ENCODE measurements at regions not wholly inside any gene's neighbourhood (a gene's known extent, or its start where the extent isn't known, plus 50 kb on each side); places are given as distances from the start of the nearest gene placed in this dataset.

GRCh38 chr9:31034311-31034710, 1350.1 kb upstream of the ACO1 start:
- H3K4me3 ChIP-seq (ENCODE audit: low read depth in 2 of 2, low read length in 2 of 2): no peak overlapping the region
- no peaks in the 10 kb centered on the region for H3K36me3 ChIP-seq (ENCODE audit: control insufficient read depth, insufficient read depth, low read length)
- ChIA-PET POLR2A (no interaction called here), CTCF (no interaction called here)
- no peak for ATAC-seq
- H3K9me3 ChIP-seq (ENCODE audit: control insufficient read depth, insufficient read depth, low read depth, low read length): peaks cover 5% of the 10 kb centered on the region; the same call in 1 of the 2 replicates
- H3K27me3 ChIP-seq (ENCODE audit: control insufficient read depth, insufficient read depth, low read length): no peaks in the 10 kb centered on the region
- BruUV-seq (replicated peaks): no TSS peak
- TF ChIP-seq SIN3A (IDR thresholded peaks at IDR 0.05; ENCODE audit: borderline replicate concordance, insufficient read depth, low read depth, low read length) (no peak), TCF7L2 (IDR thresholded peaks at IDR 0.05; ENCODE audit: low read depth, low read length) (no peak)
- TF ChIP-seq, protein P1, sequence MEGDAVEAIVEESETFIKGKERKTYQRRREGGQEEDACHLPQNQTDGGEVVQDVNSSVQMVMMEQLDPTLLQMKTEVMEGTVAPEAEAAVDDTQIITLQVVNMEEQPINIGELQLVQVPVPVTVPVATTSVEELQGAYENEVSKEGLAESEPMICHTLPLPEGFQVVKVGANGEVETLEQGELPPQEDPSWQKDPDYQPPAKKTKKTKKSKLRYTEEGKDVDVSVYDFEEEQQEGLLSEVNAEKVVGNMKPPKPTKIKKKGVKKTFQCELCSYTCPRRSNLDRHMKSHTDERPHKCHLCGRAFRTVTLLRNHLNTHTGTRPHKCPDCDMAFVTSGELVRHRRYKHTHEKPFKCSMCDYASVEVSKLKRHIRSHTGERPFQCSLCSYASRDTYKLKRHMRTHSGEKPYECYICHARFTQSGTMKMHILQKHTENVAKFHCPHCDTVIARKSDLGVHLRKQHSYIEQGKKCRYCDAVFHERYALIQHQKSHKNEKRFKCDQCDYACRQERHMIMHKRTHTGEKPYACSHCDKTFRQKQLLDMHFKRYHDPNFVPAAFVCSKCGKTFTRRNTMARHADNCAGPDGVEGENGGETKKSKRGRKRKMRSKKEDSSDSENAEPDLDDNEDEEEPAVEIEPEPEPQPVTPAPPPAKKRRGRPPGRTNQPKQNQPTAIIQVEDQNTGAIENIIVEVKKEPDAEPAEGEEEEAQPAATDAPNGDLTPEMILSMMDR (IDR thresholded peaks at IDR 0.05): no peak
- TF ChIP-seq, protein P2, sequence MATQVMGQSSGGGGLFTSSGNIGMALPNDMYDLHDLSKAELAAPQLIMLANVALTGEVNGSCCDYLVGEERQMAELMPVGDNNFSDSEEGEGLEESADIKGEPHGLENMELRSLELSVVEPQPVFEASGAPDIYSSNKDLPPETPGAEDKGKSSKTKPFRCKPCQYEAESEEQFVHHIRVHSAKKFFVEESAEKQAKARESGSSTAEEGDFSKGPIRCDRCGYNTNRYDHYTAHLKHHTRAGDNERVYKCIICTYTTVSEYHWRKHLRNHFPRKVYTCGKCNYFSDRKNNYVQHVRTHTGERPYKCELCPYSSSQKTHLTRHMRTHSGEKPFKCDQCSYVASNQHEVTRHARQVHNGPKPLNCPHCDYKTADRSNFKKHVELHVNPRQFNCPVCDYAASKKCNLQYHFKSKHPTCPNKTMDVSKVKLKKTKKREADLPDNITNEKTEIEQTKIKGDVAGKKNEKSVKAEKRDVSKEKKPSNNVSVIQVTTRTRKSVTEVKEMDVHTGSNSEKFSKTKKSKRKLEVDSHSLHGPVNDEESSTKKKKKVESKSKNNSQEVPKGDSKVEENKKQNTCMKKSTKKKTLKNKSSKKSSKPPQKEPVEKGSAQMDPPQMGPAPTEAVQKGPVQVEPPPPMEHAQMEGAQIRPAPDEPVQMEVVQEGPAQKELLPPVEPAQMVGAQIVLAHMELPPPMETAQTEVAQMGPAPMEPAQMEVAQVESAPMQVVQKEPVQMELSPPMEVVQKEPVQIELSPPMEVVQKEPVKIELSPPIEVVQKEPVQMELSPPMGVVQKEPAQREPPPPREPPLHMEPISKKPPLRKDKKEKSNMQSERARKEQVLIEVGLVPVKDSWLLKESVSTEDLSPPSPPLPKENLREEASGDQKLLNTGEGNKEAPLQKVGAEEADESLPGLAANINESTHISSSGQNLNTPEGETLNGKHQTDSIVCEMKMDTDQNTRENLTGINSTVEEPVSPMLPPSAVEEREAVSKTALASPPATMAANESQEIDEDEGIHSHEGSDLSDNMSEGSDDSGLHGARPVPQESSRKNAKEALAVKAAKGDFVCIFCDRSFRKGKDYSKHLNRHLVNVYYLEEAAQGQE (IDR thresholded peaks at IDR 0.05; ENCODE audit: insufficient read depth in 1 of 2, low read depth in 2 of 2, low read length in 1 of 2): no peak
- DNase-seq (ENCODE audit: low read depth, low spot score): no peak
- intact Hi-C loops (cut with micrococcal nuclease; ENCODE audit: unreplicated experiment): no loop called here
- H3K4me1 ChIP-seq (ENCODE audit: control insufficient read depth, insufficient read depth, low read length): 0 out of 2 replicates have a peak, but pooled peaks cover 2% of the 10 kb centered on the region
- in situ Hi-C loops (cut with HindIII; ENCODE audit: low pct_unique_long_range_greater_than_20kb, low sequenced_read_pairs): no loop called here
- no peak overlapping the region for H3K27ac ChIP-seq (ENCODE audit: low read length)

DNA sequence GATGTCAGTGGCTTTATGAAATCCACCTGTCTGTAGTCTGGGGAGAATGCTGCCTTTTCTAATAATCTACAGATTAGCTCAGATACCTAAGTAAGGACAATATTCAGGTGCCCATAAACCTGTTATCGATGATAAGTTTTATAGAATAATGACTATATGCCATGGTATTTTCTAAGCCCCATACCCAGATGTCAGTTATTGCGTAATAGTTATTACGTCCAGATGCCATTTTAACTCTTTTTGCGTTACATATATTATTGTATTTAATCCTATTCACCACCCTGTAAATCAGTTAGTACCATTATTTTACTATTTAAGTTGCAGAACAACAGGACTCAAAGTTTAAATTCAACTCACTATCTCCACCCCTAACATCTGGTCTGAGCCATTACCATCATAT, 1343.9 kb upstream of the ACO1 start:
- ATAC-seq: no peak
- CTCF ChIA-PET: no interaction called here
- Histone ChIP-seq H3K4me3 (ENCODE audit: low read depth in 2 of 2, low read length in 2 of 2) (no peak overlapping the region), H3K4me1 (ENCODE audit: control insufficient read depth, insufficient read depth, low read length) (no peaks in the 10 kb centered on the region), H3K27me3 (ENCODE audit: control insufficient read depth, insufficient read depth, low read length) (no peaks in the 10 kb centered on the region), H3K27ac (ENCODE audit: low read length) (no peak overlapping the region), H3K9me3 (ENCODE audit: control insufficient read depth, insufficient read depth, low read depth, low read length) (peaks cover 2% of the 10 kb centered on the region; the same call in 1 of the 2 replicates), H3K36me3 (ENCODE audit: control insufficient read depth, insufficient read depth, low read length) (no peaks in the 10 kb centered on the region)
- TF ChIP-seq, protein P2 (IDR thresholded peaks at IDR 0.05; ENCODE audit: insufficient read depth in 1 of 2, low read depth in 2 of 2, low read length in 1 of 2): no peak
- TF ChIP-seq SIN3A (IDR thresholded peaks at IDR 0.05; ENCODE audit: borderline replicate concordance, insufficient read depth, low read depth, low read length): no peak
- TF ChIP-seq, protein P1 (IDR thresholded peaks at IDR 0.05): no peak
- no peak for TF ChIP-seq TCF7L2 (IDR thresholded peaks at IDR 0.05; ENCODE audit: low read depth, low read length)
- no peak for TF ChIP-seq POLR2AphosphoS5 (IDR thresholded peaks at IDR 0.05; ENCODE audit: low read depth, low read length)
- POLR2A ChIA-PET: no interaction called here
- BruUV-seq (replicated peaks): no TSS peak
- DNase-seq (ENCODE audit: low read depth, low spot score): no peak
- intact Hi-C loops (cut with micrococcal nuclease; ENCODE audit: unreplicated experiment): no loop called here
- in situ Hi-C loops (cut with HindIII; ENCODE audit: low pct_unique_long_range_greater_than_20kb, low sequenced_read_pairs): no loop called here
